ENCODE measurements at regions not wholly inside any gene's neighbourhood (a gene's known extent, or its start where the extent isn't known, plus 50 kb on each side); places are given as distances from the start of the nearest gene placed in this dataset.
A peak's percentile ranks its signal among the peaks of the same experiment; 100 is the strongest.

DNA sequence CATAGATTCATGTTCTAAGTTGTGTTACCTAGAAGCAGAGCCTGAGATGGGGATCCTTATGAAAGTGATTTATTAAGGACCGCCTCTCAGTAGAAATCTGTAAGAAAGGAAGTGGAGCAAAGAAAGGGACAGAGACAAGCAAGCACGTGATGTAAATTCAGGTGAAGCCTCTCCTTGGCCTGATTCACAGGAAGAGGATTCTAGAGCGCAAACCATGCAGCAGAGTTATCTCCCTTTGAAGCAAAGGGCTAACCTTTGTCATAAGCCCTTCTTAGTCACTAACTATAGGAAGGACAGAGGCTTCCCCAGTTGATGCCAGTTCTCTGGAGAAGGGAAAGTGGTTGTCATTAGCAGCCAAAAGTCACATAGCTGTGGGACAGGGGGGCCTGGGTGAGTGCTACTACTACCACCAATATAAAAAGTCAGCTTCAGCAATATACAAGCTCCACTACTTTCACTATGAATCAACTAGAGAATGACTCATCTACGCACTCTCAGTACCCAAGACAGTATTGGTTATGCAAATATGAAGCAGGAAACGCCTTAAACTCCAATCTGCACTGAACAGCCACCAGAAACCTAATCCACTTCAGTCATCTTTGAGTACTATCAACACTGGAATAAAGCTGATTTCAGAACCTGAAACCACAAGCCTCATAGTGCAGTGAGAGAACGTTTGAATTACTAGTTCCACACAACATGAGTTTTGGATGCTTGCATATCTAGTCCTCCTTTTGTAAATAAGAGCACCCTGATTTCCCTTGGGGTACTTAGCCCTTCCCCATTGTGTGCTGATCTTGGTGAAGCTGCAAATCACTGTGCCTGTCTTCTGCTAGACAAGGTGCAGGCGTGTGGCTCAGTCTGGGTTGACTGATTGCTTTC, 162.7 kb downstream of the ZNF608 start:
- DNase-seq (ENCODE audit: low read depth) = peak; percentile 86

- DNase-seq (ENCODE audit: low read depth) = no peak
Measured at GRCh38 chr5:124582561-124582840, 163.9 kb downstream of the ZNF608 start.

GRCh38 chr5:124581738-124582560, 164.5 kb downstream of the ZNF608 start:
- DNase-seq (ENCODE audit: low read depth) = peak; percentile 73

DNA sequence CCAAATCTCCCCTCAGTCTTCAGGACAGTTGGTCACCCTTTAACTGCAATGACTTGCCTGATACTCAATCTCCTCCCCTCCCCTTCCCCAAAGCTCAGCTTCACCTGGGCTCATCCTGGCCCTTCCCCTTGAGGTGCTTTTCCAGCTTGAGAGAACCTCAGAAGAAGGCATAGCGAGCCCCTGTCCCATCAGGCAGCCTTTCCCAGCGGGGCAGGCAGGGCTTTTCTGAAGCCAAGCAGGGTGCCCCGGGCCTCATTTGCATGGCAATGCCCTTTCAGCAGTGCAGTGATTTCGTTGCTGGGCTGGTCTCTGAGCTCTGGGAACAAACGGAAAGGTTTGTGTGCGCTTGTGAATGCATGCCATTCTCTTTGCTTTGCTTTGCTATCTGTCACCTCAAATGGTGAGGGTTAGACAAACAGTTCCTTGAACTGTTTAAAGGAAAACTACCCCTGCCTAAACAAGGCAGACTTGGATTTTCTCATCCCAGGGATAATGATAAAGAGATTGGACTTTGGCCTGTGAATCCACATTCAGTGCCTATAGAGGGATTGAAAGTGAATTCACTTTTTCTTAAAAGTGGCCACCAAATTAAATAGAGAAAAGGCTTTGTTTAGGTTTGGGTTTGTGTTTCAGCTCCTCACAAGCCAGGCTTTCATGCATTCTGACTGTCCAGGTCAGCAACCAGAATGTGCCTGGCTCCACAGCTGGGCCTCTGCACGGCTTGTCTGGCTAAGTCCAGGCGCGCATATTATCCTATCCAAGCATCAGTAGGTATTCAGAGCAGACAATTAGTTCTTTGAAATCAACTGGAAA, 165.3 kb downstream of the ZNF608 start:
- DNase-seq (ENCODE audit: low read depth) = no peak

DNA sequence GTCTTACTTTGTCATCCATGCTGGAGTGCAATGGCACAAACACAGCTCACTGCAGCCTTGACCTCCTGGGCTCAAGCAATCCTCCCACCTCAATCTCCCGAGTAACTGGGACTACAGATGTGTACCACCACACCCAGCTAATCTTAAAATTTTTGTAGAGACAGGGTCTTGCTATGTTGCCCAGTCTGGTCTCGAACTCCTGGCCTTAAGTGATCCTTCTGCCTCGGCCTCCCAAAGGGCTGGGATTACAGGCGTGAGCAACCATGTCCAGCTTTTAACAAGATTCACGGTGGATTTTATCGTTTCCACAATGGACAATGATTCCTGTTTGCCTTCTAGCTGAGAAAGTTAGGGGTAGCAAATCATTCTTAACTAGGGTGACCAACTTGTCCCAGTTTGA, 165.9 kb downstream of the ZNF608 start:
- no peak for DNase-seq (ENCODE audit: low read depth)

- no peak for DNase-seq (ENCODE audit: low read depth)
Measured at GRCh38 chr5:124576848-124577409, 169.5 kb downstream of the ZNF608 start.

GRCh38 chr5:124575725-124576124, 170.7 kb downstream of the ZNF608 start:
- no peak for DNase-seq (ENCODE audit: low read depth)

GRCh38 chr5:124574521-124575436, 171.7 kb downstream of the ZNF608 start:
- no peak for DNase-seq (ENCODE audit: low read depth)

GRCh38 chr5:124572971-124573370, 173.5 kb downstream of the ZNF608 start:
- no peak for DNase-seq (ENCODE audit: low read depth)

DNA sequence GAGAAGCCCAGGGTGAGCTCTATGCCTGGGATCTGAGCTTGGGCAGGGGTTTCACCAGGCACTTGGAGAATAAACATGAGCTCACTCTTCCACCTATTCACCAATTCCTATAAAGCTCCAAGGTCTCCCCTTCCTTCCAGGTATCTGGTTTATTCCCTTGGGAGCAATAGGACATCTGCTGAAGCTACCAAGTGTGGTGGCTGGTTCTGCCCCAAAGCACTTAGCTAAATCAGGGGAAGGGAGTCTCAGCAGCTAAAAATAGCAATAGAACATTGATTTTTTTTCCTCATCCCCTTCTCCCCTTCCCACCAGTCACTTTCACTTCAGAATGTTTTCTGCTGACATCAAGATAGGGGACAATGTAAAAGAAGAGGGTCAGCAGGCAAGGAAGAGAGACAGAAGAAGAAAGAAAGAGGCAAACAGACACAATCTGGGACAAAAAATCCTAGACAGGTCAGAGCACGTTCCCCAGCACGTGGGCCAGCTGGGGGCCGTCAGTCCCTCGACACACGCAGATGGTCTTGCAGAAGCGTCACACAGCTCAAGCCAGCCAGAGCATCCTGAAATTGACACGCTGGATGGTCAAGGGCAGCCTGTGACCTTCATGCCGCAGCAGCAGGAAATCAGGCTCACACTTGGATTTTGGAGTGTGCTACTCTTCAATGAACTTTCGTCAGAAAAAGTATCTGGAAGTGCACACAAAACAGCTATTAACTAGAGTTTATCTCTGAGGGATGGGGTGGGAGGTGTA, 176.0 kb downstream of the ZNF608 start:
- DNase-seq (ENCODE audit: low read depth) = no peak

GRCh38 chr5:124566875-124567450, 179.5 kb downstream of the ZNF608 start:
- no peak for DNase-seq (ENCODE audit: low read depth)

GRCh38 chr5:124561451-124561850, 185.0 kb downstream of the ZNF608 start:
- no peak for DNase-seq (ENCODE audit: low read depth)

DNA sequence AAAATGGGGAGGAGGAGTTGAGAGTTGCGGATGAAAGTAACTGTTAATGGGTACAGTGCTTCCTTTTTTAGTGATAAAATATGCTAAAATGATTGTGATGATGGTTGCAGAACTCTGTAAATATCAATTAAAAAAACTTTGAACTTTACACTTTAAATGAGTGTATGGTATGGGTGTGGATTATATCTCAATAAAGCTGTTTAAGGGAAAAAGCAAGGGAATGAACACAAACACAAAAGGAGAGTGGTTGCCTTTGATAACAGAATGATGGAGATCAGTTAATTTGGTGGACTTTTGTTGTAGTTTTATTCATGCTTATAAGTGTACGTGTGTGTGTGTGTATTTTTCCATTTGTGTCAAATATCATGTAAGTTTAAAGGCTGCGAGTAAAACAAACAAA, 186.1 kb downstream of the ZNF608 start:
- DNase-seq (ENCODE audit: low read depth) = no peak

GRCh38 chr5:124557761-124558160, 188.7 kb downstream of the ZNF608 start:
- DNase-seq (ENCODE audit: low read depth) = no peak

DNA sequence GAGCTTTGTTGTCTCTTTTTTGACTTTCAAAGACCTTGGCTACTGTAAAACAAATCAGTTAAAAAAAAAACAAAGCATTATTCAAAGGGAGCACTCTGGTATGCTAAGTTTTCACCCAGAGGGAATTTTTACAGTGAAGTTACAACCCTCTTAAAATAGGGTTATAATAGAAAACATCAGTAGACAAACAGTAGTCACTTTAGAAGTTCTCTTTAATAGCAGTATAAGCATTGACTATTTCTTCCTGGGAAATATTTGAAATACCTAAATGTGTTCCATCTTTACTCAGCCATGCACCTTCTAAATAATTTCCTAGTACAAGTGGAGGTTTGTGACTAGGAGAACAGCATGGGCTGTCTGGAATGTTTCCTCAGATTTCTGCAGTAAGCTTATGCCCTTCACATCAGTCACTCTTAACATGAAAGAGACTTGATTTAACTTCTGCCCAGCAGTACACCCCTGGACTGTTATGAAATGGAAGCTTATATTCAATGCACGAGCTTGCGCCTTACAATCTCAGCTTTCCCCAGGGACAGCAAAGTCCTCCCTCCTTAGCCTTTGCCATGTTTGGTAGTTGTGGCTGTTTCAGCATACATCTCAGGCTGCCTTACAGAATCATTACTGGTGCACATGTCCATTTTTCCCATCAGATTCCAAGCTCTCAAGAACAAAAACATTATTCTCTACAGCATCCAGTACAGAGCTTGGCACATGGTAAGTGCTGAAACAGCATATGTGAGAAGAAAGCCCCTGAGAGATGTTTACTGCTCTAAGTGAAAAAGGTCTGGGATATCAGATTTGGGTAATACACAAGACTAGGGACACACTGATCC, 191.5 kb downstream of the ZNF608 start:
- DNase-seq (ENCODE audit: low read depth) = no peak

DNA sequence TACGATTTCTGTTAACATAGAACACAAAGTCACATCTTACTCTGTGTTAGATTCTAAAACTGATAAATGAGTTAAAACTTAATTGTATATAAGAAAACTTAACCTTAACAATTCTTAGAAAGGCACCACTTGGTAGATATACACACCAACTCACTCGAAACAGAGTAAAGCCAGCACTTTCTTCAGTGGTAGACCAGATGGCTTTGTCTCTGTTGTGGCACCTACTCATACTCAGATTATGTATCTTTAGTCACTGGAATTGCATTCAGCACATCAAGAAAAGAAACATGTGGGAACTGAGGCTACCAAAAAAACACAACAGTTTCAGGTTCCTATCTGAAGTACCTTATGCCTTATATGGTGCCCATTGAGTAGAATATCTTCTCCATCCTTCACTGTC, 192.5 kb downstream of the ZNF608 start:
- DNase-seq (ENCODE audit: low read depth) = no peak

- no peak for DNase-seq (ENCODE audit: low read depth)
Measured at GRCh38 chr5:124552526-124552925, 193.9 kb downstream of the ZNF608 start.

GRCh38 chr5:124551939-124552279, 194.5 kb downstream of the ZNF608 start:
- no peak for DNase-seq (ENCODE audit: low read depth)

DNA sequence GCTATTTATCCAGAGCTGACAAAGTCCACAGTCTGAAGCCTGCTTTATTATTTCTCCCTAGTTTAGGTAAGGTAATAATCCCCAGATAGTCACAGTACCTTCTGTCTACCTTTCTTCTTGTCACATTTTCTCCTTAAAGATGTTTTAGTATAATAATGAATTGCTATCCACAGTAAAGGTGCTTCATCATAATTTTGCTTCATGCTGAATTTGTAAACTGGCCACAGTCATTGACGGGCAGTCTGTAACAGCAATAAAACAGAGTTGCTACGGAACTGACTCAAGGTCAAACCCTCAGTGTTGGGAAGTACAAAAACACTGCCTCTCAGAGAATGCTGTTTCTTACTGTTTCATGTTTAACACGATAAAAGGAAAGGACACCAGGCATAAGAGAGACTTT, 195.7 kb downstream of the ZNF608 start:
- no peak for DNase-seq (ENCODE audit: low read depth)

All from amniotic epithelial cell (primary cell).